Panc1 (cell line): ENCODE measurements at regions not wholly inside any gene's neighbourhood (a gene's known extent, or its start where the extent isn't known, plus 50 kb on each side); places are given as distances from the start of the nearest gene placed in this dataset.

ENCODE experiments used
- POLR2AphosphoS5 ChIP-seq: IDR thresholded peaks from 2 replicates; pipeline ENCODE4 v1.6.1; 2012; ENCODE audit warnings: mild to moderate bottlenecking, low read depth, low read length, moderate library complexity
- REST ChIP-seq, 2 experiments: IDR thresholded peaks; 2 replicates each; pipeline ENCODE4 v1.6.1; 2011 to 2012; ENCODE audit warnings: low read depth in 2 of 2, control low read depth in 1 of 2, low read length in 1 of 2, mild to moderate bottlenecking in 1 of 2, moderate library complexity in 1 of 2; ENCODE audit not compliant: insufficient read depth in 1 of 2
- SIN3A ChIP-seq: IDR thresholded peaks from 2 replicates; pipeline ENCODE4 v1.6.1; 2012; ENCODE audit warnings: low read depth, mild to moderate bottlenecking, low read length, moderate library complexity, borderline replicate concordance; ENCODE audit not compliant: insufficient read depth
- TCF7L2 ChIP-seq: IDR thresholded peaks from 2 replicates; pipeline ENCODE4 v1.6.1; 2011; ENCODE audit warnings: mild to moderate bottlenecking, low read depth, low read length, inconsistent platforms
- TF ChIP-seq, protein P1 (sequence below): fragments of 450-650 bp; IDR thresholded peaks from 2 replicates; pipeline ENCODE4 v1.5.1; 2017; ENCODE audit warnings: mild to moderate bottlenecking

GRCh38 chr13:79663435-79663834 lies 182.5 kb downstream of the NDFIP2 start:
- TF ChIP-seq, protein P1, sequence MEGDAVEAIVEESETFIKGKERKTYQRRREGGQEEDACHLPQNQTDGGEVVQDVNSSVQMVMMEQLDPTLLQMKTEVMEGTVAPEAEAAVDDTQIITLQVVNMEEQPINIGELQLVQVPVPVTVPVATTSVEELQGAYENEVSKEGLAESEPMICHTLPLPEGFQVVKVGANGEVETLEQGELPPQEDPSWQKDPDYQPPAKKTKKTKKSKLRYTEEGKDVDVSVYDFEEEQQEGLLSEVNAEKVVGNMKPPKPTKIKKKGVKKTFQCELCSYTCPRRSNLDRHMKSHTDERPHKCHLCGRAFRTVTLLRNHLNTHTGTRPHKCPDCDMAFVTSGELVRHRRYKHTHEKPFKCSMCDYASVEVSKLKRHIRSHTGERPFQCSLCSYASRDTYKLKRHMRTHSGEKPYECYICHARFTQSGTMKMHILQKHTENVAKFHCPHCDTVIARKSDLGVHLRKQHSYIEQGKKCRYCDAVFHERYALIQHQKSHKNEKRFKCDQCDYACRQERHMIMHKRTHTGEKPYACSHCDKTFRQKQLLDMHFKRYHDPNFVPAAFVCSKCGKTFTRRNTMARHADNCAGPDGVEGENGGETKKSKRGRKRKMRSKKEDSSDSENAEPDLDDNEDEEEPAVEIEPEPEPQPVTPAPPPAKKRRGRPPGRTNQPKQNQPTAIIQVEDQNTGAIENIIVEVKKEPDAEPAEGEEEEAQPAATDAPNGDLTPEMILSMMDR = no peak
- no peak for TF ChIP-seq POLR2AphosphoS5
- no peak for TF ChIP-seq SIN3A
- no peak for TF ChIP-seq REST (IDR thresholded peaks at IDR 0.05; ENCODE audit: insufficient read depth in 1 of 2, low read depth in 2 of 2, low read length in 1 of 2)
- no peak for TF ChIP-seq TCF7L2
